Body of pancreas (tissue), 4 donors: ENCODE measurements at regions not wholly inside any gene's neighbourhood (a gene's known extent, or its start where the extent isn't known, plus 50 kb on each side); places are given as distances from the start of the nearest gene placed in this dataset.

ENCODE experiments used
- ATAC-seq: fragments of 150-250 bp; one replicate; pipeline ENCODE4 v1.9.1; 2016
- DNase-seq, 4 donors: peaks; one replicate each; pipeline ENCODE4 v3.0.0-alpha.2; 2019
- H3K27ac ChIP-seq, 4 donors: fragments of 200-600 bp; sonication (generic); 1 replicate in 3 of 4; 2 replicates in 1 of 4; pipeline versions ENCODE4 v1.5.1 to v1.6.1; 2016 to 2019; ENCODE audit warnings: mild to moderate bottlenecking in 1 of 4, mixed read lengths in 1 of 4, moderate library complexity in 1 of 4
- H3K27me3 ChIP-seq, 2 donors: fragments of 200-600 bp; sonication (generic); one replicate each; pipeline ENCODE4 v1.6.0; 2016; ENCODE audit warnings: mild to moderate bottlenecking in 1 of 2
- H3K36me3 ChIP-seq, 2 donors: fragments of 200-600 bp; sonication (generic); replicated peaks in 1 of 2; 2 replicates each; pipeline ENCODE4 v1.5.1; 2016; ENCODE audit warnings: low read depth in 2 of 2; ENCODE audit not compliant: insufficient read depth in 1 of 2
- H3K4me1 ChIP-seq: fragments of 200-600 bp; sonication (generic); one replicate; pipeline ENCODE4 v1.6.0; 2016
- H3K4me3 ChIP-seq, 2 donors: fragments of 200-600 bp; sonication (generic); 1 replicate in 1 of 2; 2 replicates in 1 of 2; pipeline ENCODE4 v1.5.1; 2016 to 2019
- H3K9me3 ChIP-seq, 3 donors: fragments of 200-600 bp; sonication (generic); 1 replicate in 2 of 3; 2 replicates in 1 of 3; pipeline ENCODE4 v1.5.1; 2016
- CTCF ChIP-seq, 7 experiments: fragments of 450-650 bp in 4 of 7; fragments of 200-600 bp in 3 of 7; sonication (generic) in 3 of 7; IDR thresholded peaks; one replicate each; pipeline ENCODE4 v1.5.1; 2016 to 2019; ENCODE audit warnings: antibody characterized with exemption in 7 of 7
- POLR2A ChIP-seq, 3 donors: fragments of 450-650 bp; IDR thresholded peaks; one replicate each; pipeline ENCODE4 v1.6.1; 2016; ENCODE audit warnings: antibody characterized with exemption in 3 of 3, mild to moderate bottlenecking in 2 of 3
- WGBS, 2 donors: methylation state at CpG; one replicate each; pipeline ENCODE4 v1.1.5; 2017; 5-methylcytosine and 5-hydroxymethylcytosine counted together
- intact Hi-C: fragments of 100-400 bp; cut with DNase I; formaldehyde crosslinking; loops from one replicate; pipeline ENCODE4 v1.15.1; 2023

GRCh38 chr10:4647109-4647785 lies 178.8 kb upstream of the AKR1E2 start:
- 69 to 71% methylated on average over 3 of the region's 3 CpGs for WGBS, 2 donors
- intact Hi-C loops = loop anchor here (10.0 kb wide), 1 partner anchor 1402 kb away; no protein-coding TSS in a partner anchor
- ATAC-seq (no peak), DNase-seq (no peak)
- no peaks in the 10 kb centered on the region for H3K4me1 ChIP-seq
- no peak overlapping the region for H3K27ac ChIP-seq
- TF ChIP-seq CTCF (IDR thresholded peaks at IDR 0.05) = no peak
- TF ChIP-seq POLR2A (IDR thresholded peaks at IDR 0.05) = no peak
- no peak overlapping the region for H3K4me3 ChIP-seq
- no peaks in the 10 kb centered on the region for H3K36me3 ChIP-seq
- H3K9me3 ChIP-seq = no peaks in the 10 kb centered on the region
- H3K27me3 ChIP-seq = no peaks in the 10 kb centered on the region

- TF ChIP-seq POLR2A (IDR thresholded peaks at IDR 0.05) (no peak), CTCF (IDR thresholded peaks at IDR 0.05) (no peak)
- H3K4me3 ChIP-seq = no peak overlapping the region
- no peak overlapping the region for H3K27ac ChIP-seq
- intact Hi-C loops = loop anchor here (10.0 kb wide), 1 partner anchor 1402 kb away; no protein-coding TSS in a partner anchor
- 37 to 66% methylated on average over 3 of the region's 3 CpGs for WGBS, 2 donors
- no peaks in the 10 kb centered on the region for H3K27me3 ChIP-seq
- ATAC-seq (no peak), DNase-seq (no peak)
- H3K36me3 ChIP-seq = no peaks in the 10 kb centered on the region
- no peaks in the 10 kb centered on the region for H3K9me3 ChIP-seq
- H3K4me1 ChIP-seq = no peaks in the 10 kb centered on the region
Measured at GRCh38 chr10:4646547-4646946, 179.5 kb upstream of the AKR1E2 start.

GRCh38 chr10:4645836-4646235 lies 180.2 kb upstream of the AKR1E2 start:
- Histone ChIP-seq H3K27me3 (no peaks in the 10 kb centered on the region), H3K36me3 (no peaks in the 10 kb centered on the region), H3K4me3 (no peak overlapping the region), H3K9me3 (no peaks in the 10 kb centered on the region), H3K4me1 (no peaks in the 10 kb centered on the region), H3K27ac (no peak overlapping the region)
- no peak for ATAC-seq
- TF ChIP-seq POLR2A (IDR thresholded peaks at IDR 0.05) (no peak), CTCF (IDR thresholded peaks at IDR 0.05) (no peak)
- 16 to 59% methylated on average over 2 of the region's 2 CpGs for WGBS, 2 donors
- no peak for DNase-seq
- intact Hi-C loops = loop anchor here (10.0 kb wide), 1 partner anchor 1401 kb away; no protein-coding TSS in a partner anchor

GRCh38 chr10:4643471-4643870 lies 182.5 kb upstream of the AKR1E2 start:
- ATAC-seq (no peak), DNase-seq (no peak)
- intact Hi-C loops = loop anchor here (10.0 kb wide), 1 partner anchor 1399 kb away; no protein-coding TSS in a partner anchor
- TF ChIP-seq CTCF (IDR thresholded peaks at IDR 0.05) (no peak), POLR2A (IDR thresholded peaks at IDR 0.05) (no peak)
- Histone ChIP-seq H3K27ac (no peak overlapping the region), H3K27me3 (no peaks in the 10 kb centered on the region), H3K9me3 (no peaks in the 10 kb centered on the region), H3K36me3 (no peaks in the 10 kb centered on the region), H3K4me3 (no peak overlapping the region), H3K4me1 (no peaks in the 10 kb centered on the region)
- 71 to 74% methylated on average over 1 of the region's 1 CpG for WGBS, 2 donors

GRCh38 chr10:4639960-4640359 lies 186.0 kb upstream of the AKR1E2 start:
- peak in 1 of 4 donors; percentile 33 for DNase-seq
- Histone ChIP-seq H3K27ac (peak overlapping the region in 2 of 4 donors; percentile 19 to 61), H3K27me3 (no peaks in the 10 kb centered on the region), H3K9me3 (no peaks in the 10 kb centered on the region), H3K36me3 (no peaks in the 10 kb centered on the region), H3K4me1 (no peaks in the 10 kb centered on the region), H3K4me3 (no peak overlapping the region)
- ATAC-seq = peak; percentile 65
- WGBS, 2 donors = 33 to 44% methylated on average over 2 of the region's 2 CpGs
- TF ChIP-seq POLR2A (IDR thresholded peaks at IDR 0.05) = no peak
- no peak for TF ChIP-seq CTCF (IDR thresholded peaks at IDR 0.05)
- intact Hi-C loops = loop anchor here (10.0 kb wide), 1 partner anchor 1395 kb away; no protein-coding TSS in a partner anchor
